Islet precursor cell (in vitro differentiated cells): ENCODE measurements at regions not wholly inside any gene's neighbourhood (a gene's known extent, or its start where the extent isn't known, plus 50 kb on each side); places are given as distances from the start of the nearest gene placed in this dataset.

Experiments used
- DNase-seq: peaks from one replicate; pipeline ENCODE4 v3.0.0-alpha.2; 2018

DNA sequence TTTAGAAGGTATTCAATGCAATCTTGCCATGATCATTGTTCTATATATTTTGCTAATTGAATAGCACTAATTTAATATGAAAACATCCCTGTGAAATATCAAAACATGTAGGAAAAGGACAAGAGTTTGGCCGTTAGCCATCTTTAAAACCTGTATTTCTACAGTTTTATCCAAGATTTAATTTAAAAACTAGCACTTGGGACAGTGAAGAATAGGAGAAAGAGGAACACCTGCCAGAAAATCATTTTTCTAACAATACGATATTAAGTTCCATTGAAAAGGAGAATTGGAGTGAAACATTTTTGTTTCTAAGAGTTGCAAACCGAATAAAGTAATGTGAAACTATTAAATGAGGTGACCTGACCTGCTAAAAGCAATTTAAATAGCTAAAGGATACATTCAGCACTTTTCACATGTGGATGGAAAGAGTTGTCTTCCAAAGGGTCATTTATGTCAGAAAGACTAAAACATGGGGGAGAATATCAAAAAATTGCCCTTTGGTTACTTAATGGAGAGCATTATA is 1673.6 kb upstream of the MIR17HG start:
- DNase-seq: no peak

DNA sequence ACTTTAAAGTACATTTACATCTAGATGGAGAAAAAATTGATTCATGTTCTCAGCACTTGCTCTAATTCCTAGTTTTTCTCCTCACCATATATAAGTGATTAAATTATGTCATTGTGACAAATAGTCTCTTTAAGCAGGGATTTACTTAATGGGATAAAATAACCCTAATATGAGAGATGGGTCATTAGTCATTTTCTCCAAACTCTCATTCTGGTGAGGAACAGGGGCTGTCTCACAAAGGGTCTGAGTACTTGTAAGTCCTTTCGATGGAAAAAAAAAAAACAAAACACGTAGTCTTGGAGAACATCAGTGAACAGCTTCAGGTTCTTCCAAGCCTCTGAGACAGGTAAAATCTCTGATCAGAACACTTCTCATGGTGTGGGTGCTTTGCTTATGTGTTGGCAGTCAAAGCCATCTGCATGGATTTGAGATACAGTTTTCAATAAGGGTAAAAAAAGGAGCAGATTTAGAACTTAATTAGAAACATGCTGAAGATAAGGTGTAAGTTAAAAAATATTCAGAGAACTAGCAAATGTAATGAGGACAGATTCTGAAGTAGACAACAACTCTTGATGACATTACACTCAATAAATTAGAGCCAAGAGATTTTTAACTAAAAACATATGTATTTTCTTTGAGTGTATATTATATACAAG is 1668.9 kb upstream of the MIR17HG start:
- DNase-seq: no peak

DNA sequence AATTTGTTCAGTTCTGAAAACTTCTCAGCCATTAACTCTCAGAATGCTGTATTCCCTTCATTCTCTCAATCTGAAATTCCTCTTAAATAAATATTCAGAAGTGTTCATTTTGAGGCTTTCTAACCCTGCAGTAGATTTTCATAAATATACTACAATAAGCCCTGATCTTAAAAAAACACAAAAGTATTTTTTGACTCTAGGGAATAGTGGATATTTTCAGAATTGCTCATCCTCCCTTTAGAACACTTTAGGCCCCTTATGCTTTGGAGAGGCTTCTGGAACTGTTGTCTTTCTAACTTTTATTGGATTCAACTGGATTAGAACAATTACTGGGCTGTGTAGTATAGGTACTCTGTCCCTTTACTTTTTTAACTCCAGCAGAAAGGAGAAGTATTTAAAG is 1662.6 kb upstream of the MIR17HG start:
- no peak for DNase-seq

DNA sequence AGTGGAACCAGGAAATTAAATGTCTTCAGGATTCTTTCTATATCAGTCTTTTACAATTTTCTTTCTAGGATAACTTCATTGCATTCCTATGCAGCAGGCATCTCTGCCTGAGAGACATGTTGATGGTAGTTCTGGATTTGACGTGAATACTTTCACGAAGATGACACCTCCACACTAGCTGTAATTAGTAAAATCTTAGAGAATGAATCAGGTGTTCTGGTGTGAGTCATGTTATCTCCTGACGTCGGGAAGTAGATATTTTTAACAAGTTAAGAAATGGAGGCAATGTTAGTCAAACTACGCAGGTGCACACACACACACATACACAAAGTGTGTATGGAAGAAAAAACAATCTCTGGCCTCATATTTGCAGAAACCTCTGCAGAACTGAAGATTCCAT is 1661.3 kb upstream of the MIR17HG start:
- DNase-seq: no peak

DNA sequence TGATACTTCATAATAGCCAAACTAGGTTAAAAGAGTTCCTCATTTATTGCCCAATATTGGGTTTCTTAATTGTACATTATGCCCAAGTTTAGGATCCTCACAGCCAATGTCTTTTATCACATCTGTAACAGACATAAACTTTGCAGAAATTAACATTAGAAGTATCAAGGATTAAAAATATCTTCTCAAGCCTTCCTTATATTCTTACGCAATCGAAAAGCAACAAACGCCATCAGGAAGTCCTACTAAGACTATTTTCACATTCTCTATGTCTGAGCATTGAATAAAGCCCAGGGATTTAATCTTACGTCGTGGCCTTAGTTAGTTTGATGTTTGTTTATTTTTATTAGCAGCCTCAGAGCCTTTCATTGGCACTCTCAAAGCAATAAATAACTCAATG is 1660.4 kb upstream of the MIR17HG start:
- no peak for DNase-seq

DNA sequence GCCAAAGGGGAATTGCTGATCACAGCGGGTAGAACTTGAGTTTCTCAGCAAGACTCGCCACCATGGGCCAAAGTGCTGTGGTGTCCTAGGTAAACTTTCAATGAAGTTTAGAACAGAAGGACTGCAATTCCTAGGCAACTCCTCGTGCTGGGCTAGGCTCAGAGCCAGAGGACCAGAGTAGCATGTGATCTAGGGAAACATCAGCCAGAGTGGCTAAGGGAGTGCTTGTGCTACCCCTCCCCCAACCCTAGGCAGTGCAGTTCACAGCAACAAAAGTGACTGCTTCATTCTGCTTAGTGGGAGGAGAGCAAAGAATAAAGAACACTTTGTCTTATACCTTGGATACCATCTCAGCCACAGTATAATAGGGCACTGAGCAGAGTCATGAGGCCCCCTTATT is 1658.6 kb upstream of the MIR17HG start:
- peak; percentile 50 for DNase-seq

DNA sequence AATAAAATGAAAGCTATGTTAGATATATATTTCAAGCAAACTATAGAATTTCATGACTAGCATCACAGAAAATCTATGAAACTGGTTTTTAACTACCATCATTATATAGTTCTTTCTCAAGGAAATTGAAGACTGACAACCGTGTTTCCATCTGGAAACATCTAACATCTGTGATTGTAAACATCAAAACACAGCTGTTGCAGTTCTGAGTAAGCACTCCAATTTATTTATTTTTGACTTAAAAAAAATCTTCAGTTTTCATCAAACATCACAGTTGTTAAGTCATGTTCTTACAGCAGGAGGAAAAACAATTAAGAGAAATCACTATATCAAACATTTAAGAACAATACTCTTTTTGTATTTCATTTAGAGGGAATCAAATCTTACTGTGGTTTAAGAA is 1653.0 kb upstream of the MIR17HG start:
- no peak for DNase-seq

DNA sequence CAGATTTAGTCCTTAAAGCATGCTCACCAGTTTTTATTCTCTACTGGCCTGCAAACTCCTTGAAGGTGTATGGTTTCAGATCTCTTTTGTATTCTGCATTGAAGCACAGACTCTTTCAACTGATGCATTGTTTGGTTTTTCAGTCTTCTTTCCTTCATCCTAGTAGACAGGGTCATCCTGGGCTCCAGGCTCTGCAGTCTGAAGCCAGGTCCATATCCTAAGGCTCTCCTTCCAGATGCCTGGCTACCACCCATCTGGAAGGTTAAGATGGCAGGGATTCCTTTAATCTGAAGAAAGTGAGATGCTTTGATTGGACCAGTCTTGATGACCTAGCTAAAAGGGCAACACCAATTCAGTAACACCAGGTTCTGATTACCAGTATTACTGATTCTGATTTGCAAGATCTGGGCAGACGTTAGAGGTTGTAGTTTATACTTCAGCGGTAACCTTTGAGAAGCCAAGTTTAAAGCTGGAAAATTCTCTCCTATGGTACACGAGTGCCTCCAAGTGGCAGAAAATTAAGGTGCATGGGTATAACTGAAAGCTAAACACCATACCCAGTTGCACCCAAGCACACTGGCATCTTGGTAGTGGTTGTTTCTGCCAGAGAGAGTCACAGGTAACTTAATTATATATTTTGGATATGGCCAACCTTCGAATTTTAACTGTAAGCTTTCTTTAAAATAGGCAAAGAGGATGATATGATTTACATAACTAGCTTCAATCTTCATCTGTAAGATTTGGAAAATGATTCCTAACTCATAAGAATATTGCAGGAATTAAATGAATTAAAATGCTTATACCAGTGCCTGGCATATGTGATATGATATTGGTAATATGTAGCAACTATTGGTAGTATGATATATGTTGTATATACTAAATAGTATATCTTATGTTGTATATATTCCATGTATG is 1651.9 kb upstream of the MIR17HG start:
- DNase-seq: peak; percentile 63

DNA sequence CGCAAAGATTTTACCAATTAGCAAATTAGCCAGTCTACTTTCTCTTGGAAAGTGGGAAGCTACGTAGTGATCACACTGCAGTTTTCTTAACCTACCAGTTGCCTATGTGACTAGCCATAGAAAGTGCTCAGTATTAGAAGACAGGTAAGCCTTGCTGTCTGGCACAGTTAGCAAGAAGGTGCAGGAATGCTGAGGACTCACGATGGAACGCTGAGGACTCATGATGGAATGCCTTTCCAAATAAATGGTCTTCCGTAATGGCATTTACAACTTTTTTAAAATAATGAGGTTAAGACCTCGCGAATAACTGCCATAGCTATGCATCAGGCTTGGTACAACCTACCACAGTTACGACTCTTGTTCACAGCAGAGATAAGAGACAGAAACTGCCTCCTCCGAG is 1645.6 kb upstream of the MIR17HG start:
- no peak for DNase-seq

DNA sequence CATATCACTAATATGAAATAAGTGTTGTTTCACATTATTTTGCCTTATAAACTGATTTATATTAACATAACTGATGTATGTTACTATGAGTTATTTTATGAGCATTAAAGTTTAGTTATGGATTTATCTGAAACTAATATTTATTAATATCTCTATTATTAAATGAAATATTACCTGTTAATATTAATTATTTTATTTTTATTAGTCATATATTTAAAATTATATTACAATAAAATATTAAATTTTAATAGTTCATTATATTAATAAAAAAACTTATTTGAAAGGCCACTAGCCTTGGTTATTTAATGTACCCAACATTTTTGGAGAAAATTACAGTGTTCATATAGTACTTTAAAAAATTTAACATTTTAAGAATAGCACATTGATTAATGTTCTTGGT is 1643.4 kb upstream of the MIR17HG start:
- DNase-seq: no peak

DNA sequence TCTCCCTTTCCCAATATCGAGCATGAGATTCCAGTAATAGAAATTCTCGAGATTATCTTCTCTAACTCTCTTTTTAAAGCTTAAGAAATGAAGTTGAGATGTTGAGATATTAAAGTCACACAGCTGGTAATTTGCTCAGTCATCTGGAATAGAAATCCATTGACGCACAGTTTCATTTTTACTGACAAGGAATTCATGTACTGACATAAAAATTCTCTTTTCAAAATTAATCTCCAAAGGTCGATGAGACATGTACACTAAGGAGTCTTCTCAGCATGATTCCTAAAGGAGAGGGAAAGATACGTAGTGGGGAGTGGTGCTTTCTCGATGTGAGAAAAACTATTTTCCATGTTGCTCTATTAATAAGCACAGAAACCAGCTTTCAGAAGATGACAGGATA is 1639.5 kb upstream of the MIR17HG start:
- no peak for DNase-seq

DNA sequence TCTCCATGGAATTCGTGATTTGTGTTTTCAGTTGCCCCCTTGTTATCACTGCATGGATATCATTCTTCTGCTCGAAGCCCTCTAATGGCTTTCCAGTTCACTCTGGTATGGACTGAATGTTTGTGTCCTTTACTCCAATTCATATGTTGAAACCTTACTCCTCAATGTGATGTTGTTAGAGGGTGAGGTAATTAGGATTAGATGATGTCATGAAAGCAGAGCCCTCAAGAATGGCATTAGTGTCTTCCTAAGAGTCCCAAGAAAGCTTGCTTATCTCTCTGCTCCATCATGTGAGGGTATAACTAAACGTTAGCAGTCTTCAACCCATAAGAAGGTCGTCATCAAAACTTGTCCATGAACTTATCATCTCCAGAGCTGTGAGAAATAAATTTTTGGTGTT is 1626.3 kb upstream of the MIR17HG start:
- DNase-seq: no peak

DNA sequence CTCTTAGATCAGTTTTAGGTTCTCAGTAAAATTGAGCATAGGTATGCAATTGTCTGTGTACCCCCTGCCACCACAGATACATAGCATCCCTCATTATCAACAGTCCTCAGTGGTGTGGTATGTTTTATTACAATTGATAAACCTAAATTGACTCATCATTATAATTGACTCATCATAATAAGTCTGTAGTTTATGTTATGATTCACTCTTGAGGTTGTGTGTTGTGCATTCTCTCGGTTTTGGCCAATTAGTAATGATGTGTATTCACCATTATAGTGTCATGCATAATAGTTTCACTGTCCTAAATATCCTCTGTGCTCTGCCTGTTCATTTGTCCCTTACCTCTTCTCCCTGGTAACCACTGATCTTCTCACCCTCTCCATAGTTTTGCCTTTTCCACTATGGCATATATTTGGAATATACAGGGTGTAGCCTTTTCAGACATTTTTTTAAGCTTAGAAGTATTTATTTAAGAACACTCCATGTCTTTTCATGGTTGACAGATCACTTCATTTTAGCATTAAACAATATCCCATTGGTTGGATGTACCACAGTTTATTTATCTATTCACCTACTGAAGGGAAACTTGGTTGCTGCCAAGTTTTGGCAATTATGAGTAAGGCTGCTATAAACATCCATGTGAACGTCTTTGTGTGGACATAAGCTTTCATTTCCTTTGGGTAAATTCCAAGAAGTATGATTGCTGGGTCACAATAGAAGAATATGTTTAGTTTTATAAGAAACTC is 1620.6 kb upstream of the MIR17HG start:
- DNase-seq: no peak

DNA sequence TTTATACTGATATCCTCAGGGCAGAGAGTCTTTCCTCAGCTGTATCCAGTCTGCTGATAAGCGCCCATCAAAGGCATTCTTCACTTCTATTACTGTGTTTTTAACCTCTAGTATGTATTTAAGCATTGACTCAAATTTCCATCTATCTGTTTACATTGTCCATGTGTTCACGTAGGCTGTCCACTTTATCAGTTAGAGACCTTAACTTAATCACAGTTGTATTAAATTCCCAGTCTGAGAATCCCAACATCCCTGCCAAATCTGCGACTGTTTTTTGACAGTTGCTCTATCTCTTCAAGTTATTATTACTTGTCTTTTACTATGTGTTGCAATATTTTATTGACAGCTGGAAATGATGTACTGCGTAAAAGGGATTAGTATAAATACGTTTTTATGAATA is 1613.7 kb upstream of the MIR17HG start:
- no peak for DNase-seq

DNA sequence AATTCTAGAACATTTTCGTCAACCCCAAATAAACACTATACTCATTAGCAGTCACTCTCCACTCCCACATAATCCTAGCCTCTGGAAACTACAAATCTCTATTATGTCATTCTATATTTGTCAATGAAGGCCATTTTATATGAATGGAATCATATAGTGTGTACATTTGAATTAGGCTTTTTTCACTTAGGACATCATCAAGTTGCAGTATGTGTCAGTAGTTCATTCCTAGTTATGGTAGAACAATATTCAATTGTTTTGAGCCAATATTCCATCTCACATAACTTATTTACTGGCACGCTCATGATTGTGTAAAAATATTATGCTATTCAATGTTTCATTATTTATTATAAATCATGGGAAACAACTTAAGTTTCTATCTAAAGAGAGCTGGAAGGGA is 1610.4 kb upstream of the MIR17HG start:
- no peak for DNase-seq

DNA sequence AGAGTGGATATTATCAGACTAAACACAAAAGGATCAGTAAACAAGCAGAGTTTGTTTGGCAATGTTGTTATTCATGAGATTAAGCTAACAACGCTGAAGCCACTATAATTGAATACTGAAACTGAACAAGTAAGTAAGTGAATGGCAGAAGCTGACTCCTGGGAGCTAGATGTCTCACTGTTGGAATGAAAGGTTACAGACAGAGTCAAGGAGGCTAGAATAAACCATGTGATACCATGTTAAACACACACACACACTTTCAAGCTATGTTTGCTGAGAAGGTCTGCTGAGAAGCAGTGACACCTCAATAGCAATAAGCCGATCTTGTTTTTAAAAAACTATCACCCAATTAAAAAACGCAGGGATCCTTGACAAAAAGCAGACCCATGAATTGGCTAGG is 1609.4 kb upstream of the MIR17HG start:
- no peak for DNase-seq

DNA sequence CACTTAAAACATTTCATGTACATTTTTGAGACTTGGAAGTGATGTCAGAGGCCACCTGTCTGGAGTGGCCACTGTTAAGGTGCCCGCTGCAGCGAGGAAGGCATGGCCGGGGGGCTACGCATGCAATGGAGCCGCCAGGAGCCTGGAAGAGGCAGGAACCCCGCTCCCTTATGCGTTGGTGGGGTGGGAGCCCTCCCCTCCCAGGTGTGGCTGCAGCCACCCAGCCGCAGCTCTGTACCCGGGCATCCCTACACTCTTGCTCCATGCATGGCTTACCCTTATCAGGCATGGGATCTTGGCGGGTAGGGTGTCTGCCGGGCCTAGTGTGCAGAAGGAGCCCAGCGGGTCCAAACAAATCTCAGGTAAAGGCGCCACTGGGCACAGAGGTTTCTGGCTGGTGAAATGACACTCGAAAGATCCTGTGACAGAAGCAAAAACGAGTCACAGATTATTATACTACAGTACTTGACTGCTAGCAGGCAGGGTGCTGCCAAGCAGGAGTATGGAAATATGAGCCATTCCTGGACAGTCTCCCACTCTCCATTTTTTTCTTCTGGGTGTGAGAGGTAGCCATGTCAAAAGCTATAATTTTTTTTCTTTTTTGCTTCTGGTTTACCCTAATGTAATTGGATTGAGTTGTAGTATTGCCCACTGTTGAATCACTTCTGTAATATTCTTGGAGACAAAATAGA is 1606.3 kb upstream of the MIR17HG start:
- DNase-seq: no peak

DNA sequence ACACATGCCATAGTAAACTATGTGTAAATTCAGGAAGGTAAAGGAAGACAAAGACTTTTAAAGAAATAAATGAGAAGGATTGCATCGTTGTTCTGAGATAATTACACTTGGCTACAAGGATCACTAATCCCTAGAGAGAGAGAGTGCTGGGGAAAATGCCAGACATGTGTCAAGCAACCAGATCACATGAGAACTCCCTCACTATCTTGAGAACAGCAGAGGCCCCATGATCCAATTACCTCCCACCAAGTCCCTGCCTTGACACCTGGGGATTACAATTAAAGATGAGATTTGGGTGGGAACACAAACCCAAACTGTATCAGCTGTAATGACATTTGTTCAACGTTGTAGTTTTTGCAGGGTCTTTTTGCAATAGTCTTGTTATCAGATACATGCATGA is 1600.9 kb upstream of the MIR17HG start:
- DNase-seq: no peak

DNA sequence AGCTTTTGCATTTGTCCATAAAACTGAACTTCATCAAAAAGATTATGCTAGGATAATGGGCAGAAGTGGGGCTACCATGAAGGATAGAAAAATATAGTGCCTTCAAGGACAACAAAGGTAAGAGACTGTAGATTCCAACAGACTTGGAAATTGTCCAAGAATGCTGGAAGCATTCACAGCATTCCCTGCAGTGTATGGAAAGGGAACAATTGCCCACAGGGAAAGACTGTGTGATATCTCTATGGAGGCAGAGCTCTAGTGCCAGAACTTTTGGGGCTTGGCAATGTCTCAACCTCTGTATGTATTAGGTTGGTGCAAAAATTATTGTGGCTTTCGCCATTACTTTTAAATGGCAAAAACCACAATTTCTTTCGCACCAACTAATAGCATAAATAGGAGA is 1598.8 kb upstream of the MIR17HG start:
- no peak for DNase-seq

DNA sequence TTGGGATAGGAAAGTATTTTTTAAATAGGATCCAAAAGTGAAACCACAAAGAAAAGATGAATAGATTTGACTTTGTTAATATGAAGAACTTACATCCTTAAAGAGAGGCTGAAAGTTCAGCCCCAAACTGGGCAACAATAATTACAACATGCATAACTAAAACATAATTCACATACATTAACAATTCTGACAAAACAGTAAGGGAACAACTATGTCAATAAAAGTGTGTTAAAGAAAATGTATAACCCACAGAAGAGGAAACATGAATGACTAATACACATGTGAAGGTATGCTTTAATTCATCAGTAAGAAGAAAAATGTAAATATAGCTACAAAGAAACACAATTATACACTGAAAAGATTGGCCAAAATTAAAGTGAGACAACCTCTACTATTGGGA is 1597.6 kb upstream of the MIR17HG start:
- DNase-seq: no peak

DNA sequence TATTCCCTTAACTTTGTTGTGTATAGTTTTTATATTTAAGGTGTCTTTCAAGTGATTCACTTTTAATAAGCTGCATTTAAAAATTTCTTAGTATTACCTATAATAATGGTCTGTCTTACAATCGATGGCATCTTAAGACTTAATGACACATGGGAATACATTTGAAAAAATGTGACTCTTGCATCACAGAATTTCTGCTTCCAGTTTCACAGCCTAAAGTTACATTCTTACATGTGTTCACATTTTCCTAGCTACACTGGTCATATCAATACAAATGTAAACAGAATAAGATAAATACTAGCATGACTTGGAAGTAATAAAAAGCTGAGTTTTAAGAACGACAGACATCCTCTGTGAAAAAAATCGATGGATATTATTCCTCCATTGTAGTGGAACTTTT is 1597.1 kb upstream of the MIR17HG start:
- DNase-seq: no peak

DNA sequence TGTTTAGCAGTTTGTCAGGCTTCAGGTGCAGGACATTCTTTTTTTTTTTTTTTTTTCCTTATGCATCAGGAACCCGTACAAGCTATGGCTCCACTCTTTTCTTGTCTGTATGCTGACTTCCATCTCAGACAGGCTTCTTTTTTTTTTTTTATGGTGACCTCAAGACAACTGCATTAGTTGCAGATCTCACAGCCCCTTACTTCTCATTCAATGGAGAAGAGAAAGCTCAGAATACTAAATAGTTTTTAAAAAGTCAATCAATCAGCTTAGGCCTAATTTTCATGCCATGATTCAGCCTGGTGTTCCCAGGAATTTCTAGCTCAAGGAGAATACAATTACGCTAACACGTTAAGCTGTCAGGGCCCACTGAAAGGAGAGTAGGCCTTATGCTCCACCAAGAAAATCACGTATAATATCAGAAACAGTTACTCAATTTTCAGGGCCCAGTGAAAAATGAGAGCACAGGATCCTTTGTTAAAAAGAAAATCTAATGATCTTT is 1596.0 kb upstream of the MIR17HG start:
- no peak for DNase-seq

DNA sequence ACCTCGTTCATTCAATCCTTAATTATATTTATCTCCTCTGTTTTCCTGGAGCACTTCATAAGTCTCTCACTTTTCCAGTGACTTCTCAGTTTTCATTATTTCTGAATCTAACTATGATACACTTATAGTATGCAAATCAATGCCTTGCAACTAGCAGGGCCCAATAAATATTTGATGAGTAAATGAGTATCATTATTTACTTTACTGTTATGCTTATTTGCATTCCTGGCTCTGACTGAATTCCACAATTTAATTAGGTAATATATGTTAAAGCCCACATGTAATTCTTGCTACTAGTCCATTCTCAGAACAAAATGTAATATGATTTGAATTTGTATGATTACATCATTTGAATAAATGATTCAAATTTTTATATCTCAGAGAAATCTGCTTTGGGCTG is 1595.1 kb upstream of the MIR17HG start:
- DNase-seq: no peak
